CD4-positive, alpha-beta T cell treated with Interleukin-10 for 1 hour (primary cell): ENCODE measurements at regions not wholly inside any gene's neighbourhood (a gene's known extent, or its start where the extent isn't known, plus 50 kb on each side); places are given as distances from the start of the nearest gene placed in this dataset.

Source experiments
- DNase-seq: peaks from one replicate; pipeline ENCODE4 v3.0.0-alpha.2; 2020

GRCh38 chr11:31887180-31887579, 76.1 kb upstream of the PAX6 start:
- DNase-seq, result no peak

- DNase-seq, result no peak
Measured at GRCh38 chr11:31884080-31884479, 73.0 kb upstream of the PAX6 start.

- DNase-seq, result no peak
Measured at GRCh38 chr11:31883435-31883834, 72.3 kb upstream of the PAX6 start.

GRCh38 chr11:31882951-31883392, 71.8 kb upstream of the PAX6 start:
- DNase-seq, result no peak

- no peak for DNase-seq
Measured at GRCh38 chr11:31881825-31882224, 70.7 kb upstream of the PAX6 start.

- no peak for DNase-seq
Measured at GRCh38 chr11:31879681-31880080, 68.6 kb upstream of the PAX6 start.

- no peak for DNase-seq
Measured at GRCh38 chr11:31877863-31878262, 66.7 kb upstream of the PAX6 start.

GRCh38 chr11:31877083-31877482, 66.0 kb upstream of the PAX6 start:
- no peak for DNase-seq

- DNase-seq, result no peak
Measured at GRCh38 chr11:31875866-31876560, 64.9 kb upstream of the PAX6 start.

GRCh38 chr11:31874631-31875191, 63.6 kb upstream of the PAX6 start:
- no peak for DNase-seq

GRCh38 chr11:31873124-31873523, 62.0 kb upstream of the PAX6 start:
- DNase-seq, result no peak

- DNase-seq, result no peak
Measured at GRCh38 chr11:31872076-31872443, 60.9 kb upstream of the PAX6 start.

- DNase-seq, result no peak
Measured at GRCh38 chr11:31871310-31872075, 60.4 kb upstream of the PAX6 start.

- DNase-seq, result peak; percentile 19
Measured at GRCh38 chr11:31870609-31871309, 59.6 kb upstream of the PAX6 start.

GRCh38 chr11:31869986-31870385, 58.9 kb upstream of the PAX6 start:
- no peak for DNase-seq

- DNase-seq, result no peak
Measured at GRCh38 chr11:31865606-31866300, 54.6 kb upstream of the PAX6 start.

GRCh38 chr11:31863170-31863832, 52.2 kb upstream of the PAX6 start:
- DNase-seq, result no peak

- no peak for DNase-seq
Measured at GRCh38 chr11:31861011-31861410, 49.9 kb upstream of the PAX6 start.
